ENCODE measurements at regions not wholly inside any gene's neighbourhood (a gene's known extent, or its start where the extent isn't known, plus 50 kb on each side); places are given as distances from the start of the nearest gene placed in this dataset.

- no peaks in the 10 kb centered on the region for H3K9me3 ChIP-seq (ENCODE audit: control insufficient read depth, low read length)
- no peaks in the 10 kb centered on the region for H3K27me3 ChIP-seq (replicated peaks; ENCODE audit: control insufficient read depth, insufficient read depth, low read length, poor library complexity, severe bottlenecking)
- DNase-seq = no peak
- no peaks in the 10 kb centered on the region for H3K36me3 ChIP-seq (ENCODE audit: control insufficient read depth, insufficient read depth, low read length)
- H3K27ac ChIP-seq (ENCODE audit: insufficient read depth, low read length, poor library complexity, severe bottlenecking) = no peak overlapping the region
- no peaks in the 10 kb centered on the region for H3K4me1 ChIP-seq (ENCODE audit: control insufficient read depth, insufficient read depth, low read length, poor library complexity, severe bottlenecking)
- no peak overlapping the region for H3K4me3 ChIP-seq (ENCODE audit: insufficient read depth, low read depth, low read length, poor library complexity, severe bottlenecking)
These were observed 386.0 kb downstream of the SMOC2 start for GRCh38 chr6:168826726-168827585.

GRCh38 chr6:168826078-168826390 is 385.1 kb downstream of the SMOC2 start:
- no peak overlapping the region for H3K4me3 ChIP-seq (ENCODE audit: insufficient read depth, low read depth, low read length, poor library complexity, severe bottlenecking)
- no peaks in the 10 kb centered on the region for H3K9me3 ChIP-seq (ENCODE audit: control insufficient read depth, low read length)
- H3K27me3 ChIP-seq (replicated peaks; ENCODE audit: control insufficient read depth, insufficient read depth, low read length, poor library complexity, severe bottlenecking) = no peaks in the 10 kb centered on the region
- H3K4me1 ChIP-seq (ENCODE audit: control insufficient read depth, insufficient read depth, low read length, poor library complexity, severe bottlenecking) = no peaks in the 10 kb centered on the region
- no peak overlapping the region for H3K27ac ChIP-seq (ENCODE audit: insufficient read depth, low read length, poor library complexity, severe bottlenecking)
- H3K36me3 ChIP-seq (ENCODE audit: control insufficient read depth, insufficient read depth, low read length) = no peaks in the 10 kb centered on the region
- DNase-seq = no peak

- no peaks in the 10 kb centered on the region for H3K4me1 ChIP-seq (ENCODE audit: control insufficient read depth, insufficient read depth, low read length, poor library complexity, severe bottlenecking)
- no peak overlapping the region for H3K27ac ChIP-seq (ENCODE audit: insufficient read depth, low read length, poor library complexity, severe bottlenecking)
- no peaks in the 10 kb centered on the region for H3K9me3 ChIP-seq (ENCODE audit: control insufficient read depth, low read length)
- no peak for DNase-seq
- H3K36me3 ChIP-seq (ENCODE audit: control insufficient read depth, insufficient read depth, low read length) = no peaks in the 10 kb centered on the region
- H3K27me3 ChIP-seq (replicated peaks; ENCODE audit: control insufficient read depth, insufficient read depth, low read length, poor library complexity, severe bottlenecking) = no peaks in the 10 kb centered on the region
- H3K4me3 ChIP-seq (ENCODE audit: insufficient read depth, low read depth, low read length, poor library complexity, severe bottlenecking) = no peak overlapping the region
These were observed 384.5 kb downstream of the SMOC2 start for GRCh38 chr6:168825226-168826077.

GRCh38 chr6:168823397-168824212 is 382.6 kb downstream of the SMOC2 start:
- H3K4me3 ChIP-seq (ENCODE audit: insufficient read depth, low read depth, low read length, poor library complexity, severe bottlenecking) = no peak overlapping the region
- no peaks in the 10 kb centered on the region for H3K36me3 ChIP-seq (ENCODE audit: control insufficient read depth, insufficient read depth, low read length)
- DNase-seq = no peak
- H3K9me3 ChIP-seq (ENCODE audit: control insufficient read depth, low read length) = no peaks in the 10 kb centered on the region
- no peak overlapping the region for H3K27ac ChIP-seq (ENCODE audit: insufficient read depth, low read length, poor library complexity, severe bottlenecking)
- no peaks in the 10 kb centered on the region for H3K4me1 ChIP-seq (ENCODE audit: control insufficient read depth, insufficient read depth, low read length, poor library complexity, severe bottlenecking)
- H3K27me3 ChIP-seq (replicated peaks; ENCODE audit: control insufficient read depth, insufficient read depth, low read length, poor library complexity, severe bottlenecking) = no peaks in the 10 kb centered on the region

GRCh38 chr6:168822376-168822775 is 381.4 kb downstream of the SMOC2 start:
- Histone ChIP-seq H3K27ac (ENCODE audit: insufficient read depth, low read length, poor library complexity, severe bottlenecking) (no peak overlapping the region), H3K4me1 (ENCODE audit: control insufficient read depth, insufficient read depth, low read length, poor library complexity, severe bottlenecking) (no peaks in the 10 kb centered on the region), H3K36me3 (ENCODE audit: control insufficient read depth, insufficient read depth, low read length) (no peaks in the 10 kb centered on the region), H3K27me3 (replicated peaks; ENCODE audit: control insufficient read depth, insufficient read depth, low read length, poor library complexity, severe bottlenecking) (no peaks in the 10 kb centered on the region), H3K4me3 (ENCODE audit: insufficient read depth, low read depth, low read length, poor library complexity, severe bottlenecking) (no peak overlapping the region), H3K9me3 (ENCODE audit: control insufficient read depth, low read length) (no peaks in the 10 kb centered on the region)
- DNase-seq = no peak

- Histone ChIP-seq H3K36me3 (ENCODE audit: control insufficient read depth, insufficient read depth, low read length) (no peaks in the 10 kb centered on the region), H3K27ac (ENCODE audit: insufficient read depth, low read length, poor library complexity, severe bottlenecking) (no peak overlapping the region), H3K27me3 (replicated peaks; ENCODE audit: control insufficient read depth, insufficient read depth, low read length, poor library complexity, severe bottlenecking) (no peaks in the 10 kb centered on the region), H3K9me3 (ENCODE audit: control insufficient read depth, low read length) (no peaks in the 10 kb centered on the region), H3K4me3 (ENCODE audit: insufficient read depth, low read depth, low read length, poor library complexity, severe bottlenecking) (no peak overlapping the region), H3K4me1 (ENCODE audit: control insufficient read depth, insufficient read depth, low read length, poor library complexity, severe bottlenecking) (no peaks in the 10 kb centered on the region)
- DNase-seq = no peak
These were observed 378.6 kb downstream of the SMOC2 start for GRCh38 chr6:168819546-168819945.

- Histone ChIP-seq H3K4me3 (ENCODE audit: insufficient read depth, low read depth, low read length, poor library complexity, severe bottlenecking) (no peak overlapping the region), H3K36me3 (ENCODE audit: control insufficient read depth, insufficient read depth, low read length) (no peaks in the 10 kb centered on the region), H3K27ac (ENCODE audit: insufficient read depth, low read length, poor library complexity, severe bottlenecking) (no peak overlapping the region), H3K4me1 (ENCODE audit: control insufficient read depth, insufficient read depth, low read length, poor library complexity, severe bottlenecking) (no peaks in the 10 kb centered on the region), H3K27me3 (replicated peaks; ENCODE audit: control insufficient read depth, insufficient read depth, low read length, poor library complexity, severe bottlenecking) (no peaks in the 10 kb centered on the region), H3K9me3 (ENCODE audit: control insufficient read depth, low read length) (no peaks in the 10 kb centered on the region)
- no peak for DNase-seq
These were observed 376.7 kb downstream of the SMOC2 start for GRCh38 chr6:168817558-168818159.

- no peaks in the 10 kb centered on the region for H3K27me3 ChIP-seq (replicated peaks; ENCODE audit: control insufficient read depth, insufficient read depth, low read length, poor library complexity, severe bottlenecking)
- H3K27ac ChIP-seq (ENCODE audit: insufficient read depth, low read length, poor library complexity, severe bottlenecking) = no peak overlapping the region
These were observed 374.2 kb downstream of the SMOC2 start for GRCh38 chr6:168815229-168815628.

GRCh38 chr6:168808232-168808631 is 367.2 kb downstream of the SMOC2 start:
- no peak overlapping the region for H3K4me3 ChIP-seq (ENCODE audit: insufficient read depth, low read depth, low read length, poor library complexity, severe bottlenecking)
- no peaks in the 10 kb centered on the region for H3K9me3 ChIP-seq (ENCODE audit: control insufficient read depth, low read length)
- H3K4me1 ChIP-seq (ENCODE audit: control insufficient read depth, insufficient read depth, low read length, poor library complexity, severe bottlenecking) = no peaks in the 10 kb centered on the region
- no peaks in the 10 kb centered on the region for H3K36me3 ChIP-seq (ENCODE audit: control insufficient read depth, insufficient read depth, low read length)
- no peaks in the 10 kb centered on the region for H3K27me3 ChIP-seq (replicated peaks; ENCODE audit: control insufficient read depth, insufficient read depth, low read length, poor library complexity, severe bottlenecking)
- H3K27ac ChIP-seq (ENCODE audit: insufficient read depth, low read length, poor library complexity, severe bottlenecking) = no peak overlapping the region
- no peak for DNase-seq

More at GRCh38 chr6:168815229-168815628, 374.2 kb downstream of the SMOC2 start:
- Histone ChIP-seq H3K4me3 (ENCODE audit: insufficient read depth, low read depth, low read length, poor library complexity, severe bottlenecking) (no peak overlapping the region), H3K9me3 (ENCODE audit: control insufficient read depth, low read length) (no peaks in the 10 kb centered on the region), H3K4me1 (ENCODE audit: control insufficient read depth, insufficient read depth, low read length, poor library complexity, severe bottlenecking) (no peaks in the 10 kb centered on the region), H3K36me3 (ENCODE audit: control insufficient read depth, insufficient read depth, low read length) (no peaks in the 10 kb centered on the region)
- DNase-seq = no peak

Measured in effector memory CD4-positive, alpha-beta T cell (primary cell).